ENCODE measurements at regions not wholly inside any gene's neighbourhood (a gene's known extent, or its start where the extent isn't known, plus 50 kb on each side); places are given as distances from the start of the nearest gene placed in this dataset.
"Not testable (repeated sequence)": the region's sequence is repeated elsewhere in the genome, so short reads cannot be mapped to it uniquely, and the experiment has no call there.

GRCh38 chr17:43345515-43345914 lies 53.3 kb upstream of the ARL4D start:
- H3K27me3 ChIP-seq; DNase-seq; H3K27ac ChIP-seq; H3K36me3 ChIP-seq; H3K4me3 ChIP-seq; intact Hi-C loops (cut with DNase I): not testable (repeated sequence)
- H3K9me3 ChIP-seq: peaks cover 13 to 31% (median 19%) of the 10 kb centered on the region in 4 donors
- peaks cover 0 to 14% (median 13%) of the 10 kb centered on the region in 4 donors for H3K4me1 ChIP-seq
- WGBS, 2 donors: 83 to 90% methylated on average over 3 of the region's 3 CpGs

- H3K27ac ChIP-seq: no peak overlapping the region
- no peak for DNase-seq
- WGBS, 2 donors: 83 to 86% methylated on average over 6 of the region's 6 CpGs
- no peaks in the 10 kb centered on the region for H3K27me3 ChIP-seq
- intact Hi-C loops (cut with DNase I): no loop called here
- peaks cover 0 to 14% (median 13%) of the 10 kb centered on the region in 4 donors for H3K4me1 ChIP-seq
- no peak overlapping the region for H3K4me3 ChIP-seq
- TF ChIP-seq POLR2A (IDR thresholded peaks at IDR 0.05) (no peak), CTCF (IDR thresholded peaks at IDR 0.05) (no peak), POLR2AphosphoS5 (IDR thresholded peaks at IDR 0.05) (no peak), EP300 (IDR thresholded peaks at IDR 0.05) (no peak)
- peaks cover 13 to 28% (median 19%) of the 10 kb centered on the region in 4 donors for H3K9me3 ChIP-seq
- H3K36me3 ChIP-seq: no peaks in the 10 kb centered on the region
These were observed 54.1 kb upstream of the ARL4D start for GRCh38 chr17:43344685-43345084.

- H3K36me3 ChIP-seq: no peaks in the 10 kb centered on the region
- H3K9me3 ChIP-seq: peaks cover 0 to 8% (median 2%) of the 10 kb centered on the region in 4 donors
- H3K4me3 ChIP-seq: no peak overlapping the region
- H3K27ac ChIP-seq: no peak overlapping the region
- intact Hi-C loops (cut with DNase I): no loop called here
- TF ChIP-seq CTCF (IDR thresholded peaks at IDR 0.05) (no peak), EP300 (IDR thresholded peaks at IDR 0.05) (no peak), POLR2AphosphoS5 (IDR thresholded peaks at IDR 0.05) (no peak), POLR2A (IDR thresholded peaks at IDR 0.05) (no peak)
- peaks cover 0 to 14% (median 13%) of the 10 kb centered on the region in 4 donors for H3K4me1 ChIP-seq
- no peak for DNase-seq
- WGBS, 2 donors: 33 to 73% methylated on average over 5 of the region's 5 CpGs
- no peaks in the 10 kb centered on the region for H3K27me3 ChIP-seq
These were observed 56.3 kb upstream of the ARL4D start for GRCh38 chr17:43342589-43342890.

GRCh38 chr17:43341715-43342588 lies 56.8 kb upstream of the ARL4D start:
- intact Hi-C loops (cut with DNase I): no loop called here

More at GRCh38 chr17:43341715-43342588, 56.8 kb upstream of the ARL4D start:
- Histone ChIP-seq H3K27ac (no peak overlapping the region), H3K27me3 (no peaks in the 10 kb centered on the region), H3K4me1 (peaks cover 0 to 14% (median 13%) of the 10 kb centered on the region in 4 donors), H3K9me3 (peaks cover 0 to 3% (median 0%) of the 10 kb centered on the region in 4 donors), H3K36me3 (no peaks in the 10 kb centered on the region), H3K4me3 (no peak overlapping the region)
- TF ChIP-seq POLR2A (IDR thresholded peaks at IDR 0.05): no peak
- no peak for TF ChIP-seq EP300 (IDR thresholded peaks at IDR 0.05)
- no peak for TF ChIP-seq POLR2AphosphoS5 (IDR thresholded peaks at IDR 0.05)
- no peak for TF ChIP-seq CTCF (IDR thresholded peaks at IDR 0.05)
- no peak for DNase-seq
- 56 to 58% methylated on average over 7 of the region's 7 CpGs for WGBS, 2 donors
